IPS DF 6.9 (cell line): ENCODE measurements at regions not wholly inside any gene's neighbourhood (a gene's known extent, or its start where the extent isn't known, plus 50 kb on each side); places are given as distances from the start of the nearest gene placed in this dataset.

Experiments used
- DNase-seq: peaks from one replicate; pipeline ENCODE4 v3.0.0-alpha.2; 2013; ENCODE audit warnings: low read depth, low spot score
- H3K27ac ChIP-seq: one replicate; pipeline ENCODE4 v1.5.1; 2013; ENCODE audit warnings: low read length, control low read depth
- H3K27me3 ChIP-seq: 2 replicates; pipeline ENCODE4 v1.6.1; 2013; ENCODE audit warnings: mild to moderate bottlenecking, low read length; ENCODE audit not compliant: control insufficient read depth, insufficient read depth
- H3K36me3 ChIP-seq: 2 replicates; pipeline ENCODE4 v1.6.1; 2013; ENCODE audit warnings: low read length; ENCODE audit not compliant: control insufficient read depth, insufficient read depth
- H3K4me1 ChIP-seq: 2 replicates; pipeline ENCODE4 v1.6.1; 2013; ENCODE audit warnings: low read length; ENCODE audit not compliant: control insufficient read depth, insufficient read depth
- H3K4me3 ChIP-seq: 2 replicates; pipeline ENCODE4 v1.5.1; 2013; ENCODE audit warnings: mild to moderate bottlenecking, low read length
- H3K9me3 ChIP-seq: 2 replicates; pipeline ENCODE4 v1.6.1; 2013; ENCODE audit warnings: low read length, inconsistent platforms; ENCODE audit not compliant: control insufficient read depth, insufficient read depth
- WGBS: extraction: QIAGEN DNeasy Blood & Tissue Kit; methylation state at CpG from one replicate; pipeline ENCODE4 v1.1.7; 2013; ENCODE audit warnings: mixed read lengths, missing lambda C conversion rate; ENCODE audit not compliant: insufficient read length, insufficient coverage; 5-methylcytosine and 5-hydroxymethylcytosine counted together

- no peak overlapping the region for H3K4me3 ChIP-seq
Observed at GRCh38 chr9:28799876-28800275, 1226.6 kb upstream of the C9orf72 start.

GRCh38 chr9:28801144-28801799, 1228.0 kb upstream of the C9orf72 start:
- Histone ChIP-seq H3K9me3 (no peaks in the 10 kb centered on the region), H3K27me3 (no peaks in the 10 kb centered on the region), H3K27ac (no peak overlapping the region), H3K4me1 (no peaks in the 10 kb centered on the region; the same call in 1 of the 2 replicates), H3K4me3 (no peak overlapping the region), H3K36me3 (no peaks in the 10 kb centered on the region)
- no peak for DNase-seq
- WGBS = no CpG with 5 or more reads among the region's 1 CpG

More at GRCh38 chr9:28799876-28800275, 1226.6 kb upstream of the C9orf72 start:
- Histone ChIP-seq H3K27ac (no peak overlapping the region), H3K4me1 (no peaks in the 10 kb centered on the region; the same call in 1 of the 2 replicates), H3K36me3 (no peaks in the 10 kb centered on the region), H3K27me3 (no peaks in the 10 kb centered on the region), H3K9me3 (no peaks in the 10 kb centered on the region)
- no CpG with 5 or more reads among the region's 3 CpGs for WGBS
- no peak for DNase-seq

- Histone ChIP-seq H3K27ac (no peak overlapping the region), H3K27me3 (no peaks in the 10 kb centered on the region), H3K4me3 (no peak overlapping the region), H3K36me3 (no peaks in the 10 kb centered on the region), H3K9me3 (no peaks in the 10 kb centered on the region), H3K4me1 (no peaks in the 10 kb centered on the region; the same call in 1 of the 2 replicates)
- DNase-seq = no peak
- WGBS = no CpG with 5 or more reads among the region's 1 CpG
Observed at GRCh38 chr9:28805197-28805596, 1231.9 kb upstream of the C9orf72 start.

- Histone ChIP-seq H3K9me3 (no peaks in the 10 kb centered on the region), H3K4me3 (no peak overlapping the region), H3K27me3 (no peaks in the 10 kb centered on the region), H3K4me1 (no peaks in the 10 kb centered on the region; the same call in 1 of the 2 replicates), H3K36me3 (no peaks in the 10 kb centered on the region), H3K27ac (no peak overlapping the region)
- DNase-seq = no peak
Observed at GRCh38 chr9:28808042-28808441, 1234.8 kb upstream of the C9orf72 start.

GRCh38 chr9:28810388-28811075, 1237.3 kb upstream of the C9orf72 start:
- WGBS = no CpG with 5 or more reads among the region's 1 CpG
- H3K4me1 ChIP-seq = no peaks in the 10 kb centered on the region
- no peaks in the 10 kb centered on the region for H3K27me3 ChIP-seq
- H3K9me3 ChIP-seq = no peaks in the 10 kb centered on the region
- no peak overlapping the region for H3K4me3 ChIP-seq
- H3K27ac ChIP-seq = no peak overlapping the region
- H3K36me3 ChIP-seq = no peaks in the 10 kb centered on the region
- DNase-seq = no peak

- WGBS = no CpG with 5 or more reads among the region's 2 CpGs
- peak; percentile 37 for DNase-seq
- H3K4me1 ChIP-seq = peaks cover 3% of the 10 kb centered on the region; the same call in 1 of the 2 replicates
- H3K9me3 ChIP-seq = no peaks in the 10 kb centered on the region
- H3K27me3 ChIP-seq = no peaks in the 10 kb centered on the region
- no peaks in the 10 kb centered on the region for H3K36me3 ChIP-seq
- no peak overlapping the region for H3K27ac ChIP-seq
- H3K4me3 ChIP-seq = no peak overlapping the region
Observed at GRCh38 chr9:28820741-28821140, 1247.5 kb upstream of the C9orf72 start.

- Histone ChIP-seq H3K4me3 (no peak overlapping the region), H3K27me3 (no peaks in the 10 kb centered on the region), H3K4me1 (peaks cover 3% of the 10 kb centered on the region; the same call in 1 of the 2 replicates), H3K36me3 (no peaks in the 10 kb centered on the region), H3K27ac (no peak overlapping the region), H3K9me3 (no peaks in the 10 kb centered on the region)
- WGBS = no CpG with 5 or more reads among the region's 2 CpGs
- DNase-seq = no peak
Observed at GRCh38 chr9:28821240-28821639, 1248.0 kb upstream of the C9orf72 start.

- H3K9me3 ChIP-seq = no peaks in the 10 kb centered on the region
- no peak for DNase-seq
- H3K4me1 ChIP-seq = peaks cover 3% of the 10 kb centered on the region; the same call in 1 of the 2 replicates
- H3K27me3 ChIP-seq = no peaks in the 10 kb centered on the region
- H3K36me3 ChIP-seq = no peaks in the 10 kb centered on the region
- no CpG with 5 or more reads among the region's 1 CpG for WGBS
- H3K27ac ChIP-seq = no peak overlapping the region
- H3K4me3 ChIP-seq = no peak overlapping the region
Observed at GRCh38 chr9:28824432-28824963, 1251.2 kb upstream of the C9orf72 start.

- Histone ChIP-seq H3K4me3 (no peak overlapping the region), H3K27ac (no peak overlapping the region), H3K9me3 (no peaks in the 10 kb centered on the region; the same call in 1 of the 2 replicates), H3K36me3 (no peaks in the 10 kb centered on the region), H3K27me3 (no peaks in the 10 kb centered on the region), H3K4me1 (0 out of 2 replicates have a peak, but pooled peaks cover 2% of the 10 kb centered on the region)
- no CpG with 5 or more reads among the region's 3 CpGs for WGBS
- DNase-seq = no peak
Observed at GRCh38 chr9:28832168-28832770, 1259.0 kb upstream of the C9orf72 start.

- no peaks in the 10 kb centered on the region; the same call in 1 of the 2 replicates for H3K9me3 ChIP-seq
- WGBS = no CpG with 5 or more reads among the region's 1 CpG
Observed at GRCh38 chr9:28834156-28834555, 1260.9 kb upstream of the C9orf72 start.

More at GRCh38 chr9:28834156-28834555, 1260.9 kb upstream of the C9orf72 start:
- DNase-seq = no peak
- Histone ChIP-seq H3K4me3 (no peak overlapping the region), H3K36me3 (no peaks in the 10 kb centered on the region), H3K27me3 (no peaks in the 10 kb centered on the region), H3K27ac (no peak overlapping the region), H3K4me1 (0 out of 2 replicates have a peak, but pooled peaks cover 2% of the 10 kb centered on the region)
